H9 (cell line): ENCODE measurements at regions not wholly inside any gene's neighbourhood (a gene's known extent, or its start where the extent isn't known, plus 50 kb on each side); places are given as distances from the start of the nearest gene placed in this dataset.
"Not testable (repeated sequence)": the region's sequence is repeated elsewhere in the genome, so short reads cannot be mapped to it uniquely, and the experiment has no call there.

Experiments
- DNase-seq: peaks from one replicate; pipeline ENCODE4 v3.0.0-alpha.2; 2017
- H2AFZ ChIP-seq: one replicate; pipeline ENCODE4 v1.6.1; 2013; ENCODE audit warnings: mild to moderate bottlenecking, low read length, control low read depth, moderate library complexity
- H2AK5ac ChIP-seq: 2 replicates; pipeline ENCODE4 v1.6.1; 2013; ENCODE audit warnings: low read length, control low read depth, mixed read lengths; ENCODE audit not compliant: insufficient read length
- H2BK120ac ChIP-seq: one replicate; pipeline ENCODE4 v1.6.1; 2013; ENCODE audit warnings: low read depth, mild to moderate bottlenecking, low read length, control low read depth, inconsistent platforms; ENCODE audit not compliant: poor library complexity, severe bottlenecking
- H2BK12ac ChIP-seq: 2 replicates; pipeline ENCODE4 v1.6.1; 2013; ENCODE audit warnings: low read length, control low read depth, mixed read lengths, low read depth; ENCODE audit not compliant: insufficient read length
- H2BK15ac ChIP-seq: 2 replicates; pipeline ENCODE4 v1.6.1; 2013; ENCODE audit warnings: low read depth, low read length, control low read depth
- H2BK20ac ChIP-seq: one replicate; pipeline ENCODE4 v1.6.1; 2013; ENCODE audit warnings: low read depth, mild to moderate bottlenecking, low read length, control low read depth, inconsistent platforms; ENCODE audit not compliant: poor library complexity, severe bottlenecking
- H2BK5ac ChIP-seq: 2 replicates; pipeline ENCODE4 v1.6.1; 2013; ENCODE audit warnings: low read length, control low read depth, mixed read lengths; ENCODE audit not compliant: insufficient read length
- H3K14ac ChIP-seq: 2 replicates; pipeline ENCODE4 v1.6.1; 2013; ENCODE audit warnings: low read length, control low read depth; ENCODE audit not compliant: insufficient read depth
- H3K18ac ChIP-seq: 2 replicates; pipeline ENCODE4 v1.6.1; 2013; ENCODE audit warnings: low read depth, mild to moderate bottlenecking, mixed read lengths, low read length, control low read depth; ENCODE audit not compliant: insufficient read length
- H3K23ac ChIP-seq: 2 replicates; pipeline ENCODE4 v1.6.1; 2013; ENCODE audit warnings: low read length, control low read depth, mixed read lengths, low read depth; ENCODE audit not compliant: insufficient read length
- H3K23me2 ChIP-seq: 2 replicates; pipeline ENCODE4 v1.6.1; 2013; ENCODE audit warnings: low read depth, mild to moderate bottlenecking, mixed read lengths, low read length, control low read depth; ENCODE audit not compliant: insufficient read length, poor library complexity, severe bottlenecking
- H3K27ac ChIP-seq: 2 replicates; pipeline ENCODE4 v1.5.1; 2013; ENCODE audit warnings: low read length, control low read depth, mixed read lengths, low read depth; ENCODE audit not compliant: insufficient read length
- H3K27me3 ChIP-seq: 2 replicates; pipeline ENCODE4 v1.6.1; 2013; ENCODE audit warnings: low read length, control low read depth, inconsistent platforms; ENCODE audit not compliant: insufficient read depth
- H3K4ac ChIP-seq: 2 replicates; pipeline ENCODE4 v1.6.1; 2013; ENCODE audit warnings: low read depth, mild to moderate bottlenecking, control low read depth, inconsistent platforms, low read length, moderate library complexity
- H3K4me1 ChIP-seq: 2 replicates; pipeline ENCODE4 v1.6.1; 2013; ENCODE audit warnings: low read length, control low read depth, inconsistent platforms; ENCODE audit not compliant: insufficient read depth
- H3K4me2 ChIP-seq: 2 replicates; pipeline ENCODE4 v1.6.1; 2013; ENCODE audit warnings: low read length, control low read depth, mixed read lengths; ENCODE audit not compliant: insufficient read length, insufficient read depth
- H3K56ac ChIP-seq: 2 replicates; pipeline ENCODE4 v1.6.1; 2013; ENCODE audit warnings: low read depth, mild to moderate bottlenecking, mixed read lengths, low read length, control low read depth; ENCODE audit not compliant: insufficient read length
- H3K79me1 ChIP-seq: 2 replicates; pipeline ENCODE4 v1.6.1; 2013; ENCODE audit warnings: low read depth, mild to moderate bottlenecking, moderate library complexity, low read length, control low read depth, inconsistent platforms; ENCODE audit not compliant: insufficient read depth, poor library complexity, severe bottlenecking
- H3K79me2 ChIP-seq: 2 replicates; pipeline ENCODE4 v1.6.1; 2013; ENCODE audit warnings: low read length, control low read depth, inconsistent platforms; ENCODE audit not compliant: insufficient read depth
- H3K9ac ChIP-seq: 2 replicates; pipeline ENCODE4 v1.6.1; 2013; ENCODE audit warnings: low read length, control low read depth, mixed read lengths; ENCODE audit not compliant: insufficient read length; ENCODE audit errors: extremely low read depth
- H3K9me3 ChIP-seq: one replicate; pipeline ENCODE4 v1.6.1; 2013; ENCODE audit warnings: low read depth, low read length, inconsistent platforms; ENCODE audit not compliant: control insufficient read depth
- H3T11ph ChIP-seq: one replicate; pipeline ENCODE4 v1.6.1; 2013; ENCODE audit warnings: mild to moderate bottlenecking, low read length, control low read depth, inconsistent platforms
- H4K20me1 ChIP-seq: one replicate; pipeline ENCODE4 v1.6.1; 2013; ENCODE audit not compliant: control insufficient read depth, insufficient read length, insufficient read depth
- H4K5ac ChIP-seq: 2 replicates; pipeline ENCODE4 v1.6.1; 2013; ENCODE audit warnings: low read depth, mild to moderate bottlenecking, mixed read lengths, low read length, control low read depth; ENCODE audit not compliant: insufficient read length
- H4K8ac ChIP-seq: replicated peaks from 2 replicates; pipeline ENCODE4 v1.6.1; 2013; ENCODE audit warnings: low read length, control low read depth, mixed read lengths, low read depth; ENCODE audit not compliant: insufficient read length
- H4K91ac ChIP-seq: 2 replicates; pipeline ENCODE4 v1.6.1; 2013; ENCODE audit warnings: low read depth, mild to moderate bottlenecking, moderate library complexity, mixed read lengths, low read length, control low read depth; ENCODE audit not compliant: insufficient read length
- H3K27ac Mint-ChIP-seq, 3 experiments: 2 replicates in 2 of 3; 3 replicates in 1 of 3; pipeline ENCODE4 v1.8.0; 2020 to 2021; ENCODE audit warnings: mixed read lengths in 3 of 3, mild to moderate bottlenecking in 1 of 3, moderate library complexity in 1 of 3
- H3K27me3 Mint-ChIP-seq: 2 replicates; pipeline ENCODE4 v1.8.0; 2021; ENCODE audit warnings: low read depth, mild to moderate bottlenecking, moderate library complexity, mixed read lengths
- H3K36me3 Mint-ChIP-seq, 3 experiments: 2 replicates in 2 of 3; 3 replicates in 1 of 3; pipeline ENCODE4 v1.8.0; 2020 to 2021; ENCODE audit warnings: low read depth in 3 of 3, mixed read lengths in 3 of 3; ENCODE audit not compliant: insufficient read depth in 1 of 3
- H3K4me1 Mint-ChIP-seq, 2 experiments: 2 replicates each; pipeline ENCODE4 v1.8.0; 2020; ENCODE audit warnings: mixed read lengths in 2 of 2
- H3K4me3 Mint-ChIP-seq, 2 experiments: 2 replicates in 1 of 2; 3 replicates in 1 of 2; pipeline ENCODE4 v1.8.0; 2020 to 2021; ENCODE audit warnings: mild to moderate bottlenecking in 2 of 2, mixed read lengths in 2 of 2, moderate library complexity in 1 of 2
- H3K9me3 Mint-ChIP-seq, 2 experiments: 2 replicates in 1 of 2; 3 replicates in 1 of 2; pipeline ENCODE4 v1.8.0; 2020; ENCODE audit warnings: mild to moderate bottlenecking in 2 of 2, mixed read lengths in 2 of 2, moderate library complexity in 1 of 2
- CTCF ChIP-seq: fragments of 200-600 bp; sonication (generic); conservative IDR thresholded peaks from 3 replicates; pipeline ENCODE4 v1.8.0; 2021; ENCODE audit warnings: antibody characterized with exemption, mild to moderate bottlenecking
- WGBS: extraction: QIAGEN DNeasy Blood & Tissue Kit; methylation state at CpG from one replicate; pipeline ENCODE4 v1.1.7; 2013; ENCODE audit warnings: missing lambda C conversion rate, low lambda C conversion rate, mixed read lengths; ENCODE audit not compliant: insufficient read length; ENCODE audit errors: extremely low coverage; 5-methylcytosine and 5-hydroxymethylcytosine counted together

- H3K27ac Mint-ChIP-seq, H3K4me3 Mint-ChIP-seq, H3K9me3 Mint-ChIP-seq, H3K4me1 Mint-ChIP-seq, H3K27me3 Mint-ChIP-seq, H2AFZ ChIP-seq, H3K4me2 ChIP-seq, H3K56ac ChIP-seq, H2BK5ac ChIP-seq, H3K9me3 ChIP-seq, H3K23ac ChIP-seq, H2BK15ac ChIP-seq, H3K14ac ChIP-seq, H2AK5ac ChIP-seq, H3K4ac ChIP-seq, H2BK12ac ChIP-seq, H3K18ac ChIP-seq, H2BK20ac ChIP-seq, H3K79me1 ChIP-seq, H3T11ph ChIP-seq, H4K8ac ChIP-seq, H4K5ac ChIP-seq, H3K27ac ChIP-seq, H3K23me2 ChIP-seq, H3K36me3 Mint-ChIP-seq, H3K79me2 ChIP-seq, H4K20me1 ChIP-seq, H4K91ac ChIP-seq, DNase-seq, H3K27me3 ChIP-seq, H2BK120ac ChIP-seq, H3K9ac ChIP-seq, H3K4me1 ChIP-seq: not testable (repeated sequence)
- WGBS, result no CpG with 5 or more reads among the region's 16 CpGs
- TF ChIP-seq CTCF, result peak; percentile 53
Observed at GRCh38 chr21:5123655-5124054, 5397.7 kb upstream of the TPTE start.

- H3K27me3 Mint-ChIP-seq, H3T11ph ChIP-seq, H3K4ac ChIP-seq, H3K23me2 ChIP-seq, H2BK5ac ChIP-seq, H2AK5ac ChIP-seq, H3K36me3 Mint-ChIP-seq, H2BK15ac ChIP-seq, H2BK20ac ChIP-seq, H2BK120ac ChIP-seq, H3K79me2 ChIP-seq, H3K56ac ChIP-seq, H3K9me3 ChIP-seq, H3K9me3 Mint-ChIP-seq, H3K4me1 Mint-ChIP-seq, H2BK12ac ChIP-seq, H4K5ac ChIP-seq, H3K27ac Mint-ChIP-seq, H3K4me2 ChIP-seq, H3K79me1 ChIP-seq, H3K27ac ChIP-seq, H3K9ac ChIP-seq, H3K14ac ChIP-seq, H3K23ac ChIP-seq, H3K27me3 ChIP-seq, H4K91ac ChIP-seq, H3K4me1 ChIP-seq, H4K8ac ChIP-seq, H2AFZ ChIP-seq, H4K20me1 ChIP-seq, H3K18ac ChIP-seq: not testable (repeated sequence)
- DNase-seq, result peak; percentile 93
- H3K4me3 Mint-ChIP-seq, result peak overlapping the region; percentile 65 to 74; a peak in 4 of 5 replicates
- WGBS, result no CpG with 5 or more reads among the region's 42 CpGs
Observed at GRCh38 chr21:5128261-5128660, 5393.1 kb upstream of the TPTE start.
